Gastroesophageal sphincter (tissue), 4 donors: ENCODE measurements at regions not wholly inside any gene's neighbourhood (a gene's known extent, or its start where the extent isn't known, plus 50 kb on each side); places are given as distances from the start of the nearest gene placed in this dataset.

Experiments
- ATAC-seq: fragments of 150-250 bp; one replicate; pipeline ENCODE4 v1.9.1; 2016; ENCODE audit warnings: mild to moderate bottlenecking, moderate library complexity
- H3K27ac ChIP-seq, 4 donors: fragments of 200-600 bp; sonication (generic) in 3 of 4; 1 replicate in 3 of 4; 2 replicates in 1 of 4; pipeline ENCODE4 v1.5.1; 2016 to 2019
- H3K27me3 ChIP-seq: fragments of 200-600 bp; sonication (generic); one replicate; pipeline ENCODE4 v1.5.1; 2019
- H3K36me3 ChIP-seq, 2 donors: fragments of 200-600 bp; sonication (generic); one replicate each; pipeline ENCODE4 v1.5.1; 2019; ENCODE audit warnings: control low read depth in 1 of 2
- H3K4me1 ChIP-seq, 3 donors: fragments of 200-600 bp; sonication (generic); 1 replicate in 2 of 3; 2 replicates in 1 of 3; pipeline ENCODE4 v1.5.1; 2016 to 2019; ENCODE audit warnings: control low read depth in 2 of 3
- H3K4me3 ChIP-seq, 2 donors: fragments of 200-600 bp; sonication (generic); one replicate each; pipeline ENCODE4 v1.5.1; 2019; ENCODE audit warnings: mild to moderate bottlenecking in 1 of 2, moderate library complexity in 1 of 2
- H3K9me3 ChIP-seq, 3 donors: fragments of 200-600 bp; sonication (generic); one replicate each; pipeline ENCODE4 v1.5.1; 2017 to 2019; ENCODE audit warnings: control low read depth in 2 of 3
- CTCF ChIP-seq, 4 experiments: fragments of 200-600 bp in 2 of 4; fragments of 450-650 bp in 2 of 4; sonication (generic) in 1 of 4; IDR thresholded peaks; one replicate each; pipeline ENCODE4 v1.5.1; 2017 to 2019; ENCODE audit warnings: antibody characterized with exemption in 4 of 4, mild to moderate bottlenecking in 2 of 4, moderate library complexity in 2 of 4
- EP300 ChIP-seq: sonication (generic); formaldehyde crosslinking; IDR thresholded peaks from one replicate; pipeline ENCODE4 v1.6.1; 2017; ENCODE audit warnings: antibody characterized with exemption, mild to moderate bottlenecking
- POLR2A ChIP-seq, 2 donors: fragments of 450-650 bp; IDR thresholded peaks; one replicate each; pipeline ENCODE4 v1.6.1; 2017; ENCODE audit warnings: antibody characterized with exemption in 2 of 2, mild to moderate bottlenecking in 2 of 2, moderate library complexity in 1 of 2
- POLR2AphosphoS5 ChIP-seq: sonication (generic); formaldehyde crosslinking; IDR thresholded peaks from one replicate; pipeline ENCODE4 v1.6.1; 2017; ENCODE audit warnings: antibody characterized with exemption
- WGBS, 2 donors: methylation state at CpG; one replicate each; pipeline ENCODE4 v1.1.5; 2018; ENCODE audit warnings: low coverage in 1 of 2; 5-methylcytosine and 5-hydroxymethylcytosine counted together

- Histone ChIP-seq H3K4me1 (no peaks in the 10 kb centered on the region), H3K27ac (no peak overlapping the region), H3K4me3 (no peak overlapping the region), H3K27me3 (peaks cover 11% of the 10 kb centered on the region), H3K36me3 (no peaks in the 10 kb centered on the region), H3K9me3 (peaks cover 0 to 16% (median 0%) of the 10 kb centered on the region in 3 donors)
- TF ChIP-seq CTCF (IDR thresholded peaks at IDR 0.05) = no peak
- no peak for TF ChIP-seq POLR2AphosphoS5
- no peak for ATAC-seq
- WGBS, 2 donors = 74 to 80% methylated on average over 4 of the region's 4 CpGs
These were observed 1398.8 kb downstream of the TBC1D22A start for GRCh38 chr22:48161298-48161697.

- peaks cover 24% of the 10 kb centered on the region for H3K27me3 ChIP-seq
- H3K9me3 ChIP-seq = peaks cover 0 to 16% (median 0%) of the 10 kb centered on the region in 3 donors
- no peak overlapping the region for H3K4me3 ChIP-seq
- no peak for ATAC-seq
- H3K4me1 ChIP-seq = no peaks in the 10 kb centered on the region
- no peaks in the 10 kb centered on the region for H3K36me3 ChIP-seq
- 79 to 91% methylated on average over 4 to 6 of the region's 11 CpGs for WGBS, 2 donors
- no peak overlapping the region for H3K27ac ChIP-seq
- TF ChIP-seq EP300 (no peak), CTCF (IDR thresholded peaks at IDR 0.05) (no peak), POLR2AphosphoS5 (no peak), POLR2A (IDR thresholded peaks at IDR 0.05) (no peak)
These were observed 1395.2 kb downstream of the TBC1D22A start for GRCh38 chr22:48157676-48158075.

GRCh38 chr22:48156603-48157355, 1394.3 kb downstream of the TBC1D22A start:
- no peaks in the 10 kb centered on the region for H3K4me1 ChIP-seq
- WGBS, 2 donors = 68 to 75% methylated on average over 6 to 7 of the region's 12 CpGs
- H3K27ac ChIP-seq = no peak overlapping the region
- no peak overlapping the region for H3K4me3 ChIP-seq
- H3K36me3 ChIP-seq = no peaks in the 10 kb centered on the region
- no peak for ATAC-seq
- H3K9me3 ChIP-seq = peaks cover 0 to 16% (median 0%) of the 10 kb centered on the region in 3 donors
- no peak for TF ChIP-seq CTCF (IDR thresholded peaks at IDR 0.05)
- no peak for TF ChIP-seq POLR2A (IDR thresholded peaks at IDR 0.05)
- TF ChIP-seq EP300 = no peak
- peaks cover 29% of the 10 kb centered on the region for H3K27me3 ChIP-seq

- TF ChIP-seq CTCF (IDR thresholded peaks at IDR 0.05) = no peak
- TF ChIP-seq POLR2A (IDR thresholded peaks at IDR 0.05) = no peak
- Histone ChIP-seq H3K27me3 (peaks cover 31% of the 10 kb centered on the region), H3K4me1 (no peaks in the 10 kb centered on the region), H3K9me3 (peaks cover 0 to 16% (median 0%) of the 10 kb centered on the region in 3 donors), H3K27ac (no peak overlapping the region), H3K4me3 (no peak overlapping the region), H3K36me3 (no peaks in the 10 kb centered on the region)
- WGBS, 2 donors = 33% methylated on average over 1 of the region's 8 CpGs; no CpG with 5 or more reads in 1 of the 2 donors
- no peak for ATAC-seq
These were observed 1393.0 kb downstream of the TBC1D22A start for GRCh38 chr22:48155446-48155845.

- H3K36me3 ChIP-seq = no peaks in the 10 kb centered on the region
- H3K27ac ChIP-seq = no peak overlapping the region
- no peak for ATAC-seq
- no peak overlapping the region for H3K4me3 ChIP-seq
- peaks cover 0 to 16% (median 0%) of the 10 kb centered on the region in 3 donors for H3K9me3 ChIP-seq
- WGBS, 2 donors = 60 to 83% methylated on average over 1 to 3 of the region's 8 CpGs
- H3K27me3 ChIP-seq = peaks cover 35% of the 10 kb centered on the region
- no peak for TF ChIP-seq POLR2A (IDR thresholded peaks at IDR 0.05)
- no peak for TF ChIP-seq POLR2AphosphoS5
- no peak for TF ChIP-seq EP300
- no peak for TF ChIP-seq CTCF (IDR thresholded peaks at IDR 0.05)
- no peaks in the 10 kb centered on the region for H3K4me1 ChIP-seq
These were observed 1392.4 kb downstream of the TBC1D22A start for GRCh38 chr22:48154943-48155240.
